ENCODE measurements at regions not wholly inside any gene's neighbourhood (a gene's known extent, or its start where the extent isn't known, plus 50 kb on each side); places are given as distances from the start of the nearest gene placed in this dataset.

GRCh38 chr1:209389258-209389657, 194.3 kb upstream of the CAMK1G start:
- no peak for TF ChIP-seq POLR2AphosphoS5 (IDR thresholded peaks at IDR 0.05)
- TF ChIP-seq CTCF (IDR thresholded peaks at IDR 0.05): no peak
- TF ChIP-seq POLR2A (IDR thresholded peaks at IDR 0.05): no peak
